HepG2 (cell line): ENCODE measurements at regions not wholly inside any gene's neighbourhood (a gene's known extent, or its start where the extent isn't known, plus 50 kb on each side); places are given as distances from the start of the nearest gene placed in this dataset.

ENCODE experiments used
- ATAC-seq: fragments of 200-7000 bp; cut with Tn5 transposase; 3 replicates; pipeline ENCODE4 v1.9.1; 2020; ENCODE audit warnings: mild to moderate bottlenecking, moderate library complexity
- BruUV-seq: library from RNA; stranded (reverse); fragments of 400-500 nt; replicated peaks from 2 replicates; lab custom pipeline; 2021; lab: Mats Ljungman, UMichigan
- CTCF ChIA-PET: fragments of 300-600 bp; formaldehyde crosslinking; extraction: SDS; loops from one replicate; lab custom pipeline; 2021; ENCODE audit warnings: low total read pairs, inconsistent platforms, low intra/inter-chr PET ratio; lab: Yijun Ruan, JAX
- POLR2A ChIA-PET: fragments of 350-600 bp; sonication (Branson Sonifier 250); formaldehyde crosslinking; loops from one replicate; lab custom pipeline; 2020; ENCODE audit warnings: antibody characterized with exemption, inconsistent platforms; lab: Yijun Ruan, JAX
- DNase-seq: peaks from one replicate; pipeline ENCODE4 v3.0.0-alpha.2; 2015; ENCODE audit warnings: low spot score
- FAIRE-seq: peaks from 3 replicates; lab custom pipeline; 2011; peaks lifted over from hg19 to GRCh38; lab: Jason Lieb, UNC
- H2AFZ ChIP-seq: one replicate; pipeline ENCODE4 v1.6.1; 2011; ENCODE audit warnings: low read length, inconsistent platforms
- H3K27ac ChIP-seq: fragments of 300-600 bp; 3 replicates; pipeline ENCODE4 v1.8.0; 2011; ENCODE audit warnings: mixed run types, mild to moderate bottlenecking, mixed read lengths, low read length, inconsistent platforms; ENCODE audit not compliant: insufficient read depth; ENCODE audit errors: extremely low read length
- H3K27me3 ChIP-seq, 2 experiments: fragments of 200-600 bp in 1 of 2; 2 replicates in 1 of 2; 3 replicates in 1 of 2; pipeline versions ENCODE4 v1.6.0 to v1.8.0; 2011; ENCODE audit warnings: low read length in 2 of 2, mild to moderate bottlenecking in 2 of 2, moderate library complexity in 2 of 2, inconsistent platforms in 1 of 2; ENCODE audit not compliant: insufficient read depth in 2 of 2, control insufficient read depth in 1 of 2
- H3K36me3 ChIP-seq, 2 experiments: fragments of 200-600 bp in 1 of 2; replicated peaks in 1 of 2; 2 replicates in 1 of 2; 3 replicates in 1 of 2; pipeline versions ENCODE4 v1.5.1 to v1.8.0; 2011; ENCODE audit warnings: low read length in 2 of 2, inconsistent platforms in 1 of 2; ENCODE audit not compliant: insufficient read depth in 2 of 2, control insufficient read depth in 1 of 2
- H3K4me1 ChIP-seq: 2 replicates; pipeline ENCODE4 v1.5.1; 2012; ENCODE audit warnings: low read length, inconsistent platforms; ENCODE audit not compliant: insufficient read depth
- H3K4me2 ChIP-seq: 2 replicates; pipeline ENCODE4 v1.6.0; 2011; ENCODE audit warnings: low read depth, low read length, inconsistent platforms
- H3K4me3 ChIP-seq, 3 experiments: fragments of 200-600 bp in 1 of 3; sonication (generic), shearing (Covaris generic) in 1 of 3; replicated peaks in 1 of 3; 2 replicates each; pipeline ENCODE4 v1.5.1; 2011 to 2016; ENCODE audit warnings: low read length in 3 of 3, inconsistent platforms in 2 of 3, low read depth in 2 of 3, mild to moderate bottlenecking in 2 of 3, control low read depth in 1 of 3, mixed read lengths in 1 of 3; ENCODE audit not compliant: insufficient read depth in 1 of 3
- H3K79me2 ChIP-seq: one replicate; pipeline ENCODE4 v1.6.1; 2011; ENCODE audit warnings: low read length, inconsistent platforms; ENCODE audit not compliant: insufficient read depth
- H3K9ac ChIP-seq: 2 replicates; pipeline ENCODE4 v1.6.0; 2011; ENCODE audit warnings: mild to moderate bottlenecking, low read depth, low read length, inconsistent platforms; ENCODE audit not compliant: insufficient read depth
- H3K9me3 ChIP-seq: 2 replicates; pipeline ENCODE4 v1.5.1; 2012; ENCODE audit warnings: mild to moderate bottlenecking, low read length
- H4K20me1 ChIP-seq: 2 replicates; pipeline ENCODE4 v1.6.0; 2011; ENCODE audit warnings: inconsistent platforms, mild to moderate bottlenecking, low read length, moderate library complexity; ENCODE audit not compliant: insufficient read depth
- HOXD1 ChIP-seq: sonication (generic); formaldehyde crosslinking; IDR thresholded peaks from 2 replicates; pipeline ENCODE4 v1.5.0; 2020; ENCODE audit warnings: missing genetic modification reagents
- NR2F2 ChIP-seq: IDR thresholded peaks from 2 replicates; pipeline ENCODE4 v1.6.1; 2012; ENCODE audit warnings: low read depth, inconsistent platforms, borderline replicate concordance
- ZNF563 ChIP-seq: sonication (generic); formaldehyde crosslinking; IDR thresholded peaks from 2 replicates; pipeline ENCODE4 v1.8.0; 2022; ENCODE audit warnings: mild to moderate bottlenecking, moderate library complexity, missing genetic modification reagents
- ZNF703 ChIP-seq: sonication (generic); formaldehyde crosslinking; IDR thresholded peaks from 2 replicates; pipeline ENCODE4 v1.5.1; 2020; ENCODE audit warnings: missing genetic modification reagents, mild to moderate bottlenecking, moderate library complexity, borderline replicate concordance
- ZNF816 ChIP-seq: sonication (generic); formaldehyde crosslinking; IDR thresholded peaks from 2 replicates; pipeline ENCODE4 v1.8.0; 2022; ENCODE audit warnings: missing genetic modification reagents, mild to moderate bottlenecking, borderline replicate concordance
- WGBS: methylation state at CpG from one replicate; pipeline ENCODE4 v1.1.6; 2017; ENCODE audit warnings: low lambda C conversion rate; 5-methylcytosine and 5-hydroxymethylcytosine counted together
- in situ Hi-C: cut with HindIII; loops from 2 replicates; pipeline ENCODE4 v1.10.0; 2017; ENCODE audit warnings: low pct_unique_long_range_greater_than_20kb; ENCODE audit not compliant: extremely low pct_ligation_motif_present
- intact Hi-C: fragments of 100-400 bp; cut with micrococcal nuclease; formaldehyde crosslinking; loops from one replicate; pipeline ENCODE4 v1.10.0; 2022; ENCODE audit not compliant: unreplicated experiment
- TF ChIP-seq, protein P1 (sequence below): sonication (generic); formaldehyde crosslinking; IDR thresholded peaks from 2 replicates; pipeline ENCODE4 v1.4.0; 2020; ENCODE audit warnings: mild to moderate bottlenecking, missing genetic modification reagents
- TF ChIP-seq, protein P2 (sequence below): sonication (generic); formaldehyde crosslinking; IDR thresholded peaks from 2 replicates; pipeline ENCODE4 v1.4.0; 2020; ENCODE audit warnings: mild to moderate bottlenecking, missing genetic modification reagents
- TF ChIP-seq, protein P3 (sequence below): fragments of 450-650 bp; IDR thresholded peaks from 2 replicates; pipeline ENCODE4 v1.6.1; 2017

DNA sequence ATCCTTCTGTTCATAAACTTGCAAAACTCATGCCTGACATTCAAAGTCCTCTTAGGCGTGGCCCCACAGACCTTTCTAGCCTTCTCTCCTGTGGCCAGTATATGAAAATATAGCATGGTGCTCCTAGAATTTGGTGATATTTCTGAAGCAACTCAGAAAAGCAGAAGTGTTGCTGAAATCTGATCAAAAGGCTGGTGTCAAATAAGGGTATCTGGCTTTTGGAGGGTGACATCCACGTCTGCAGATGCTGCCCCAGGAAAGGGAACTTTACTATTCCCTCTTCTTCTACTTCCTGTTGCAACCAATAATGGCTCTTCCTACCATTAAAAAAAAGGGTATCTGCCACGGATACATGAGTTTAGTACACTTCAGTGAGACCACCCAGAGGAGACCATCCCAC, 83.9 kb upstream of the RPS6KA3 start:
- no peak overlapping the region for H3K9ac ChIP-seq
- no peak for FAIRE-seq
- ChIA-PET POLR2A (no interaction called here), CTCF (no interaction called here)
- H3K4me2 ChIP-seq: no peak overlapping the region
- in situ Hi-C loops: no loop called here
- H3K4me3 ChIP-seq: no peak overlapping the region
- no peak for DNase-seq
- no peaks in the 10 kb centered on the region for H3K27me3 ChIP-seq
- no peaks in the 10 kb centered on the region for H3K79me2 ChIP-seq
- no peaks in the 10 kb centered on the region for H3K9me3 ChIP-seq
- intact Hi-C loops: no loop called here
- no peaks in the 10 kb centered on the region for H3K36me3 ChIP-seq
- H4K20me1 ChIP-seq: no peaks in the 10 kb centered on the region
- H2AFZ ChIP-seq: no peak overlapping the region
- peaks cover 17% of the 10 kb centered on the region for H3K4me1 ChIP-seq
- H3K27ac ChIP-seq: no peak overlapping the region
- no TSS peak for BruUV-seq
- 95% methylated on average over 3 of the region's 3 CpGs for WGBS
- no peak for ATAC-seq
- TF ChIP-seq ZNF816 (CRISPR knock-in tag) (no peak), ZNF563 (CRISPR knock-in tag) (no peak), NR2F2 (no peak), ZNF703 (CRISPR knock-in tag) (no peak), HOXD1 (CRISPR knock-in tag) (no peak)
- TF ChIP-seq, protein P1, sequence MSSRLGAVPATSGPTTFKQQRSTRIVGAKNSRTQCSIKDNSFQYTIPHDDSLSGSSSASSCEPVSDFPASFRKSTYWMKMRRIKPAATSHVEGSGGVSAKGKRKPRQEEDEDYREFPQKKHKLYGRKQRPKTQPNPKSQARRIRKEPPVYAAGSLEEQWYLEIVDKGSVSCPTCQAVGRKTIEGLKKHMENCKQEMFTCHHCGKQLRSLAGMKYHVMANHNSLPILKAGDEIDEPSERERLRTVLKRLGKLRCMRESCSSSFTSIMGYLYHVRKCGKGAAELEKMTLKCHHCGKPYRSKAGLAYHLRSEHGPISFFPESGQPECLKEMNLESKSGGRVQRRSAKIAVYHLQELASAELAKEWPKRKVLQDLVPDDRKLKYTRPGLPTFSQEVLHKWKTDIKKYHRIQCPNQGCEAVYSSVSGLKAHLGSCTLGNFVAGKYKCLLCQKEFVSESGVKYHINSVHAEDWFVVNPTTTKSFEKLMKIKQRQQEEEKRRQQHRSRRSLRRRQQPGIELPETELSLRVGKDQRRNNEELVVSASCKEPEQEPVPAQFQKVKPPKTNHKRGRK (CRISPR knock-in tag): no peak
- TF ChIP-seq, protein P2, sequence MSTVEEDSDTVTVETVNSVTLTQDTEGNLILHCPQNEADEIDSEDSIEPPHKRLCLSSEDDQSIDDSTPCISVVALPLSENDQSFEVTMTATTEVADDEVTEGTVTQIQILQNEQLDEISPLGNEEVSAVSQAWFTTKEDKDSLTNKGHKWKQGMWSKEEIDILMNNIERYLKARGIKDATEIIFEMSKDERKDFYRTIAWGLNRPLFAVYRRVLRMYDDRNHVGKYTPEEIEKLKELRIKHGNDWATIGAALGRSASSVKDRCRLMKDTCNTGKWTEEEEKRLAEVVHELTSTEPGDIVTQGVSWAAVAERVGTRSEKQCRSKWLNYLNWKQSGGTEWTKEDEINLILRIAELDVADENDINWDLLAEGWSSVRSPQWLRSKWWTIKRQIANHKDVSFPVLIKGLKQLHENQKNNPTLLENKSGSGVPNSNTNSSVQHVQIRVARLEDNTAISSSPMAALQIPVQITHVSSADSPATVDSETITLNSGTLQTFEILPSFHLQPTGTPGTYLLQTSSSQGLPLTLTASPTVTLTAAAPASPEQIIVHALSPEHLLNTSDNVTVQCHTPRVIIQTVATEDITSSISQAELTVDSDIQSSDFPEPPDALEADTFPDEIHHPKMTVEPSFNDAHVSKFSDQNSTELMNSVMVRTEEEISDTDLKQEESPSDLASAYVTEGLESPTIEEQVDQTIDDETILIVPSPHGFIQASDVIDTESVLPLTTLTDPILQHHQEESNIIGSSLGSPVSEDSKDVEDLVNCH (CRISPR knock-in tag): no peak
- TF ChIP-seq, protein P3, sequence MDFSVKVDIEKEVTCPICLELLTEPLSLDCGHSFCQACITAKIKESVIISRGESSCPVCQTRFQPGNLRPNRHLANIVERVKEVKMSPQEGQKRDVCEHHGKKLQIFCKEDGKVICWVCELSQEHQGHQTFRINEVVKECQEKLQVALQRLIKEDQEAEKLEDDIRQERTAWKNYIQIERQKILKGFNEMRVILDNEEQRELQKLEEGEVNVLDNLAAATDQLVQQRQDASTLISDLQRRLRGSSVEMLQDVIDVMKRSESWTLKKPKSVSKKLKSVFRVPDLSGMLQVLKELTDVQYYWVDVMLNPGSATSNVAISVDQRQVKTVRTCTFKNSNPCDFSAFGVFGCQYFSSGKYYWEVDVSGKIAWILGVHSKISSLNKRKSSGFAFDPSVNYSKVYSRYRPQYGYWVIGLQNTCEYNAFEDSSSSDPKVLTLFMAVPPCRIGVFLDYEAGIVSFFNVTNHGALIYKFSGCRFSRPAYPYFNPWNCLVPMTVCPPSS: no peak
